ENCODE measurements at regions not wholly inside any gene's neighbourhood (a gene's known extent, or its start where the extent isn't known, plus 50 kb on each side); places are given as distances from the start of the nearest gene placed in this dataset.

DNA sequence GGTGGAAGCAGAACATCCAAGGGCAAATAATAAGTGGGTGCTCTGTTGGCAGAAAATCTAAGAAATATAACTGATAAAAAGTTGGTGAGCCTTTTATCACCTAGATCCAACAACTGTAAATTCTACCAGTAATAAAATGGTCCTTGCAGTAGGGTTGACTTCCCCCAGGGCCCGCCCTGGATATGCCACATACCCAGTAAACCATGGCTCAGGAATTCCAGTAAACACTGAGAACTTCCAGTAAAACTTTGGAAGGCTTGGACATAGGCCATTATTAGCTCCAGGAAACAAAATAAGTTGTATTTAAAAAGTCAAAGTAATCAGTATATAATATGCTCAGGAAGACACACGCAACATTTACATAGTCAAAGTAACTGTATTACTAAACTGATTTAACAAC lies 402.2 kb downstream of the BCAT1 start:
- H2AFZ ChIP-seq (replicated peaks; ENCODE audit: low read length, poor library complexity), result peak overlapping the region; percentile 43
- H3K18ac ChIP-seq (ENCODE audit: low read depth, low read length), result peak overlapping the region; percentile 27; the same call in 1 of the 2 replicates
- peaks cover 21 to 56% of the 10 kb centered on the region in 2 experiments; a peak in 3 of 4 replicates for H3K79me1 ChIP-seq (ENCODE audit: low read depth in 1 of 2, low read length in 2 of 2)
- no peaks in the 10 kb centered on the region for H3K36me3 ChIP-seq (ENCODE audit: control insufficient read depth, insufficient read depth, low read length)
- H3K23ac ChIP-seq (ENCODE audit: low read depth, low read length), result peak overlapping the region; percentile 83; the same call in 1 of the 2 replicates
- H3K9ac ChIP-seq (ENCODE audit: low read depth, low read length), result no peak overlapping the region
- H4K20me1 ChIP-seq (ENCODE audit: insufficient read depth, low read length), result no peaks in the 10 kb centered on the region
- TF ChIP-seq POLR2A (IDR thresholded peaks at IDR 0.05; ENCODE audit: low read depth, low read length), result no peak
- TF ChIP-seq, protein P1, sequence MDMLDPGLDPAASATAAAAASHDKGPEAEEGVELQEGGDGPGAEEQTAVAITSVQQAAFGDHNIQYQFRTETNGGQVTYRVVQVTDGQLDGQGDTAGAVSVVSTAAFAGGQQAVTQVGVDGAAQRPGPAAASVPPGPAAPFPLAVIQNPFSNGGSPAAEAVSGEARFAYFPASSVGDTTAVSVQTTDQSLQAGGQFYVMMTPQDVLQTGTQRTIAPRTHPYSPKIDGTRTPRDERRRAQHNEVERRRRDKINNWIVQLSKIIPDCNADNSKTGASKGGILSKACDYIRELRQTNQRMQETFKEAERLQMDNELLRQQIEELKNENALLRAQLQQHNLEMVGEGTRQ (IDR thresholded peaks at IDR 0.05; ENCODE audit: low read depth, low read length), result no peak
- TF ChIP-seq, protein P2, sequence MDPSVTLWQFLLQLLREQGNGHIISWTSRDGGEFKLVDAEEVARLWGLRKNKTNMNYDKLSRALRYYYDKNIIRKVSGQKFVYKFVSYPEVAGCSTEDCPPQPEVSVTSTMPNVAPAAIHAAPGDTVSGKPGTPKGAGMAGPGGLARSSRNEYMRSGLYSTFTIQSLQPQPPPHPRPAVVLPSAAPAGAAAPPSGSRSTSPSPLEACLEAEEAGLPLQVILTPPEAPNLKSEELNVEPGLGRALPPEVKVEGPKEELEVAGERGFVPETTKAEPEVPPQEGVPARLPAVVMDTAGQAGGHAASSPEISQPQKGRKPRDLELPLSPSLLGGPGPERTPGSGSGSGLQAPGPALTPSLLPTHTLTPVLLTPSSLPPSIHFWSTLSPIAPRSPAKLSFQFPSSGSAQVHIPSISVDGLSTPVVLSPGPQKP (IDR thresholded peaks at IDR 0.05; ENCODE audit: borderline replicate concordance, low read depth, low read length), result no peak
- TF ChIP-seq NFE2L2 (IDR thresholded peaks at IDR 0.05; ENCODE audit: low read depth, low read length), result no peak
- TF ChIP-seq MAFK (IDR thresholded peaks at IDR 0.05; ENCODE audit: low read depth, low read length), result no peak
- no peak for TF ChIP-seq CEBPB (IDR thresholded peaks at IDR 0.05; ENCODE audit: low read depth, low read length)
- no peak for TF ChIP-seq MXI1 (IDR thresholded peaks at IDR 0.05; ENCODE audit: borderline replicate concordance, low read depth, low read length)
- TF ChIP-seq RCOR1 (IDR thresholded peaks at IDR 0.05; ENCODE audit: insufficient replicate concordance, low read length), result no peak
- TF ChIP-seq CHD1 (IDR thresholded peaks at IDR 0.05; ENCODE audit: low read depth, low read length), result no peak
- TF ChIP-seq MAZ (IDR thresholded peaks at IDR 0.05; ENCODE audit: borderline replicate concordance, low read depth, low read length), result no peak
- TF ChIP-seq FOS (IDR thresholded peaks at IDR 0.05; ENCODE audit: low read depth, low read length), result no peak
- no peak for TF ChIP-seq SMC3 (IDR thresholded peaks at IDR 0.05; ENCODE audit: low read depth, low read length)
- TF ChIP-seq RAD21 (IDR thresholded peaks at IDR 0.05; ENCODE audit: low read length), result no peak
- TF ChIP-seq BHLHE40 (IDR thresholded peaks at IDR 0.05; ENCODE audit: low read depth, low read length), result no peak
- TF ChIP-seq RFX5 (IDR thresholded peaks at IDR 0.05; ENCODE audit: low read depth, low read length), result no peak
- TF ChIP-seq, protein P3, sequence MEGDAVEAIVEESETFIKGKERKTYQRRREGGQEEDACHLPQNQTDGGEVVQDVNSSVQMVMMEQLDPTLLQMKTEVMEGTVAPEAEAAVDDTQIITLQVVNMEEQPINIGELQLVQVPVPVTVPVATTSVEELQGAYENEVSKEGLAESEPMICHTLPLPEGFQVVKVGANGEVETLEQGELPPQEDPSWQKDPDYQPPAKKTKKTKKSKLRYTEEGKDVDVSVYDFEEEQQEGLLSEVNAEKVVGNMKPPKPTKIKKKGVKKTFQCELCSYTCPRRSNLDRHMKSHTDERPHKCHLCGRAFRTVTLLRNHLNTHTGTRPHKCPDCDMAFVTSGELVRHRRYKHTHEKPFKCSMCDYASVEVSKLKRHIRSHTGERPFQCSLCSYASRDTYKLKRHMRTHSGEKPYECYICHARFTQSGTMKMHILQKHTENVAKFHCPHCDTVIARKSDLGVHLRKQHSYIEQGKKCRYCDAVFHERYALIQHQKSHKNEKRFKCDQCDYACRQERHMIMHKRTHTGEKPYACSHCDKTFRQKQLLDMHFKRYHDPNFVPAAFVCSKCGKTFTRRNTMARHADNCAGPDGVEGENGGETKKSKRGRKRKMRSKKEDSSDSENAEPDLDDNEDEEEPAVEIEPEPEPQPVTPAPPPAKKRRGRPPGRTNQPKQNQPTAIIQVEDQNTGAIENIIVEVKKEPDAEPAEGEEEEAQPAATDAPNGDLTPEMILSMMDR (conservative IDR thresholded peaks at IDR 0.05; ENCODE audit: low read depth, low read length), result no peak
- H3K27me3 ChIP-seq (ENCODE audit: control insufficient read depth, insufficient read depth, low read length), result no peaks in the 10 kb centered on the region
- in situ Hi-C loops (cut with MboI; ENCODE audit: low sequenced_read_pairs) (no loop called here), dilution Hi-C loops (cut with HindIII; ENCODE audit: low sequenced_read_pairs, unreplicated experiment) (no loop called here), intact Hi-C loops (cut with micrococcal nuclease) (no loop called here)
- H2BK5ac ChIP-seq (ENCODE audit: low read depth, low read length, poor library complexity, severe bottlenecking), result no peak overlapping the region
- no peak overlapping the region for H2BK20ac ChIP-seq (ENCODE audit: low read depth, low read length)
- H3K9me1 ChIP-seq (ENCODE audit: insufficient read depth, low read length), result peaks cover 4% of the 10 kb centered on the region; the same call in 1 of the 2 replicates
- H3K4me1 ChIP-seq (ENCODE audit: control insufficient read depth, insufficient read depth, low read length), result peaks cover 1% of the 10 kb centered on the region
- no CpG with 5 or more reads among the region's 2 CpGs for WGBS, 2 experiments (ENCODE audit: extremely low coverage in 2 of 2, insufficient read length in 1 of 2)
- 0 out of 2 replicates have a peak overlapping the region, but pooled peaks have one; percentile 74 for H4K5ac ChIP-seq (ENCODE audit: low read depth, low read length)
- ChIA-PET POLR2A (ENCODE audit: unreplicated experiment) (no interaction called here), CTCF (no interaction called here)
- peak overlapping the region; percentile 65 for H2BK120ac ChIP-seq (ENCODE audit: low read depth, low read length)
- no peak overlapping the region; the same call in 1 of the 2 replicates for H3K14ac ChIP-seq (replicated peaks; ENCODE audit: low read depth, low read length)
- DNase-seq, result no peak
- H2AK9ac ChIP-seq (replicated peaks; ENCODE audit: low read depth, low read length, poor library complexity), result no peak overlapping the region
- H3K4ac ChIP-seq (ENCODE audit: low read depth, low read length), result peak overlapping the region; percentile 64
- peak overlapping the region; percentile 71 for H2AK5ac ChIP-seq (ENCODE audit: low read depth, low read length)
- H3K4me2 ChIP-seq (ENCODE audit: low read depth, low read length), result no peak overlapping the region
- H3K27ac ChIP-seq (ENCODE audit: insufficient read depth, low read length), result no peak overlapping the region
- H3K56ac ChIP-seq (ENCODE audit: extremely low read depth, insufficient read depth, low read length), result no peak overlapping the region
- ATAC-seq (ENCODE audit: low read depth), result no peak
- peak overlapping the region; percentile 70; the same call in 2 of the 3 replicates for H2BK15ac ChIP-seq (ENCODE audit: low read depth, low read length)
- H3K9me3 ChIP-seq (ENCODE audit: control insufficient read depth, insufficient read depth, low read length), result no peaks in the 10 kb centered on the region
- BruUV-seq (replicated peaks), result no TSS peak
- H4K91ac ChIP-seq (ENCODE audit: insufficient read depth, low read depth, low read length), result peak overlapping the region; percentile 43
- no peak overlapping the region for H3K4me3 ChIP-seq (ENCODE audit: insufficient read depth, low read depth, low read length)
- peak overlapping the region in 1 of 2 experiments; percentile 45; a peak in 1 of 4 replicates for H4K8ac ChIP-seq (ENCODE audit: low read depth in 2 of 2, low read length in 2 of 2)

Measured in IMR-90 (cell line).